ENCODE measurements at regions not wholly inside any gene's neighbourhood (a gene's known extent, or its start where the extent isn't known, plus 50 kb on each side); places are given as distances from the start of the nearest gene placed in this dataset.
A peak's percentile ranks its signal among the peaks of the same experiment; 100 is the strongest.

DNA sequence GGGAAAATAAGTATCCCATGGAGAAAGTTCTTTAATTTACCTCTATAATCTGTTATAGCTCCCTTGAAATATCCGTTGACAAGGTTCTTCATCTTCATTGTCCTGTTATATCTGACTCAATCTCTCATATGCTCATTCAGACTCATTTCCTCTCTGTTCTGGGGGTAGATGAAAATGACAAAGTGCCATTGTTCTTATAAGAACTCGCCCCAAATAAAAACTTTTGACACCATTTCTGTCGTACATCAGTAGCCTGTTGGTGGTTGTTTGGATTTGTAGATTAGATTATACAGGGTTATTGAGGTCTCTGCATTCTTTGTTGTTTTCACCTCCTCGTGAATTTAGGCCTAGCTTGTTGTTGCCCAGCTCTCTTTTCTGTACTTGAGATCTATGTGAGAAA lies 55.2 kb upstream of the IPO9 start:
- no peak overlapping the region for H3K27ac ChIP-seq (ENCODE audit: low read depth in 1 of 2, low read length in 2 of 2)
- Mint-ChIP-seq H3K36me3 (no peaks in the 10 kb centered on the region), H3K9me3 (peaks cover 6 to 17% (median 14%) of the 10 kb centered on the region in 7 donors), H3K4me3 (no peak overlapping the region), H3K27ac (no peak overlapping the region), H3K27me3 (ENCODE audit: low read depth in 3 of 3) (peaks cover 1 to 5% (median 3%) of the 10 kb centered on the region in 3 donors), H3K4me1 (no peaks in the 10 kb centered on the region)
- no peak overlapping the region for H3K4me2 ChIP-seq (replicated peaks; ENCODE audit: extremely low read depth, low read length, poor library complexity, severe bottlenecking)
- H4K20me1 ChIP-seq (ENCODE audit: insufficient read depth, low read length), result no peaks in the 10 kb centered on the region
- DNase-seq, result no peak
- H3K9ac ChIP-seq (ENCODE audit: insufficient read depth, low read length, poor library complexity, severe bottlenecking), result no peak overlapping the region
- no peak overlapping the region for H3K4me3 ChIP-seq (replicated peaks in 1 of 3; ENCODE audit: low read depth in 2 of 3, low read length in 3 of 3)
- H3K27me3 ChIP-seq (ENCODE audit: control insufficient read depth in 2 of 2, insufficient read depth in 2 of 2, low read length in 2 of 2), result no peaks in the 10 kb centered on the region
- H2AFZ ChIP-seq (ENCODE audit: insufficient read depth, low read depth, low read length, poor library complexity, severe bottlenecking), result no peak overlapping the region
- H3K36me3 ChIP-seq (replicated peaks in 1 of 2; ENCODE audit: control insufficient read depth in 1 of 2, insufficient read depth in 2 of 2, low read length in 2 of 2), result no peaks in the 10 kb centered on the region
- 100% methylated on average over 1 of the region's 4 CpGs for WGBS (ENCODE audit: insufficient coverage)
- no peaks in the 10 kb centered on the region for H3K79me2 ChIP-seq (ENCODE audit: insufficient read depth, low read length)
- TF ChIP-seq, protein P1, sequence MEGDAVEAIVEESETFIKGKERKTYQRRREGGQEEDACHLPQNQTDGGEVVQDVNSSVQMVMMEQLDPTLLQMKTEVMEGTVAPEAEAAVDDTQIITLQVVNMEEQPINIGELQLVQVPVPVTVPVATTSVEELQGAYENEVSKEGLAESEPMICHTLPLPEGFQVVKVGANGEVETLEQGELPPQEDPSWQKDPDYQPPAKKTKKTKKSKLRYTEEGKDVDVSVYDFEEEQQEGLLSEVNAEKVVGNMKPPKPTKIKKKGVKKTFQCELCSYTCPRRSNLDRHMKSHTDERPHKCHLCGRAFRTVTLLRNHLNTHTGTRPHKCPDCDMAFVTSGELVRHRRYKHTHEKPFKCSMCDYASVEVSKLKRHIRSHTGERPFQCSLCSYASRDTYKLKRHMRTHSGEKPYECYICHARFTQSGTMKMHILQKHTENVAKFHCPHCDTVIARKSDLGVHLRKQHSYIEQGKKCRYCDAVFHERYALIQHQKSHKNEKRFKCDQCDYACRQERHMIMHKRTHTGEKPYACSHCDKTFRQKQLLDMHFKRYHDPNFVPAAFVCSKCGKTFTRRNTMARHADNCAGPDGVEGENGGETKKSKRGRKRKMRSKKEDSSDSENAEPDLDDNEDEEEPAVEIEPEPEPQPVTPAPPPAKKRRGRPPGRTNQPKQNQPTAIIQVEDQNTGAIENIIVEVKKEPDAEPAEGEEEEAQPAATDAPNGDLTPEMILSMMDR (IDR thresholded peaks at IDR 0.05), result no peak
- intact Hi-C loops (cut with micrococcal nuclease), result no loop called here
- H3K4me1 ChIP-seq (ENCODE audit: control insufficient read depth in 1 of 2, insufficient read depth in 2 of 2, low read length in 2 of 2), result no peaks in the 10 kb centered on the region
- peaks cover 0 to 12% of the 10 kb centered on the region in 2 donors for H3K9me3 ChIP-seq (replicated peaks in 1 of 2; ENCODE audit: control insufficient read depth in 1 of 2, insufficient read depth in 1 of 2, low read length in 2 of 2)

DNA sequence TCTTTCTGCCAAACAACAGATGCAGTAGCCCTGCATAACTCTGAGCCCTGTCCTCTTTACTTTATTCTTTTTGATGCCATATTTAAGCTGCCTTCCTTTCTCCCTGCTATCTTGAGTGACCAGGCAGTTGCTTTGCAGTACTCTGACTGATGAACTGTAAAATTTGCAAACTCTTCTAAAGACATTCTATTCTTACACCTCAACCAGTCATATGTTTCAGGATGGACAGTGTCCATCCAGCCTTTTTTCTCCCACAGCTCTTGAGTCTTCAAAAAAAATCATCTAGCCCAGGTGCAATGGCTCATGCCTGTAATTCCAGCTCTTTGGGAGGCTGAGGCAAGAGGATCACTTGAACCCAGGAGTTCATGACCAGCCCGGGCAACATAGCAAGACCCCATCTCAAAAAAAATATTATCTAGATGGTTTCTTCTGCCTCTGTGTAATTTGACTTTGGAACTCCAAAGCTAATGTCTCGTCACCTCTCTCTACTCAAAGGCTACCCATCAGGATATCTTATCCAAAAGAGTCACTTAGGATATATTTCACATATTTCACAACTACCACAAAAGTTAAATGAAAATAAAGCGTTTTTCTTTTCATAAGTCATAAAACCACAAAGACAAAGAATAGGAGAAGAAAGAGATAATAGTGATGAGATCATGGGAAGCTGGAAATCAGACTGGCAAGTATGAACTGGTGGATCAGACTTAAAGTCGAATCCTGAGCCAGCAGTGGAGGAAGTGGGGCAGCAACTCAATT lies 54.6 kb upstream of the IPO9 start:
- no peaks in the 10 kb centered on the region for H3K4me1 Mint-ChIP-seq
- peaks cover 1 to 5% (median 3%) of the 10 kb centered on the region in 3 donors for H3K27me3 Mint-ChIP-seq (ENCODE audit: low read depth in 3 of 3)
- Histone ChIP-seq H4K20me1 (ENCODE audit: insufficient read depth, low read length) (no peaks in the 10 kb centered on the region), H3K79me2 (ENCODE audit: insufficient read depth, low read length) (no peaks in the 10 kb centered on the region), H3K4me2 (replicated peaks; ENCODE audit: extremely low read depth, low read length, poor library complexity, severe bottlenecking) (no peak overlapping the region), H3K27ac (ENCODE audit: low read depth in 1 of 2, low read length in 2 of 2) (no peak overlapping the region), H3K4me3 (replicated peaks in 1 of 3; ENCODE audit: low read depth in 2 of 3, low read length in 3 of 3) (no peak overlapping the region), H3K4me1 (ENCODE audit: control insufficient read depth in 1 of 2, insufficient read depth in 2 of 2, low read length in 2 of 2) (no peaks in the 10 kb centered on the region), H3K9ac (ENCODE audit: insufficient read depth, low read length, poor library complexity, severe bottlenecking) (no peak overlapping the region), H3K9me3 (replicated peaks in 1 of 2; ENCODE audit: control insufficient read depth in 1 of 2, insufficient read depth in 1 of 2, low read length in 2 of 2) (peaks cover 0 to 12% of the 10 kb centered on the region in 2 donors), H2AFZ (ENCODE audit: insufficient read depth, low read depth, low read length, poor library complexity, severe bottlenecking) (no peak overlapping the region), H3K27me3 (ENCODE audit: control insufficient read depth in 2 of 2, insufficient read depth in 2 of 2, low read length in 2 of 2) (no peaks in the 10 kb centered on the region), H3K36me3 (replicated peaks in 1 of 2; ENCODE audit: control insufficient read depth in 1 of 2, insufficient read depth in 2 of 2, low read length in 2 of 2) (no peaks in the 10 kb centered on the region)
- H3K4me3 Mint-ChIP-seq, result no peak overlapping the region
- H3K36me3 Mint-ChIP-seq, result no peaks in the 10 kb centered on the region
- WGBS (ENCODE audit: insufficient coverage), result no CpG with 5 or more reads among the region's 4 CpGs
- TF ChIP-seq, protein P1 (IDR thresholded peaks at IDR 0.05), result no peak
- no peak for DNase-seq
- peak overlapping the region in 2 of 7 donors; percentile 10 to 17 for H3K27ac Mint-ChIP-seq
- H3K9me3 Mint-ChIP-seq, result peaks cover 6 to 17% (median 14%) of the 10 kb centered on the region in 7 donors
- intact Hi-C loops (cut with micrococcal nuclease), result no loop called here

Measured in CD14-positive monocyte (primary cell).